HepG2 (cell line): ENCODE measurements at regions not wholly inside any gene's neighbourhood (a gene's known extent, or its start where the extent isn't known, plus 50 kb on each side); places are given as distances from the start of the nearest gene placed in this dataset.

Experiments used
- ATAC-seq: fragments of 200-7000 bp; cut with Tn5 transposase; 3 replicates; pipeline ENCODE4 v1.9.1; 2020; ENCODE audit warnings: mild to moderate bottlenecking, moderate library complexity
- BruUV-seq: library from RNA; stranded (reverse); fragments of 400-500 nt; replicated peaks from 2 replicates; lab custom pipeline; 2021; lab: Mats Ljungman, UMichigan
- CTCF ChIA-PET: fragments of 300-600 bp; formaldehyde crosslinking; extraction: SDS; loops from one replicate; lab custom pipeline; 2021; ENCODE audit warnings: low total read pairs, inconsistent platforms, low intra/inter-chr PET ratio; lab: Yijun Ruan, JAX
- POLR2A ChIA-PET: fragments of 350-600 bp; sonication (Branson Sonifier 250); formaldehyde crosslinking; loops from one replicate; lab custom pipeline; 2020; ENCODE audit warnings: antibody characterized with exemption, inconsistent platforms; lab: Yijun Ruan, JAX
- DNase-seq: peaks from one replicate; pipeline ENCODE4 v3.0.0-alpha.2; 2015; ENCODE audit warnings: low spot score
- FAIRE-seq: peaks from 3 replicates; lab custom pipeline; 2011; peaks lifted over from hg19 to GRCh38; lab: Jason Lieb, UNC
- H2AFZ ChIP-seq: one replicate; pipeline ENCODE4 v1.6.1; 2011; ENCODE audit warnings: low read length, inconsistent platforms
- H3K27ac ChIP-seq: fragments of 300-600 bp; 3 replicates; pipeline ENCODE4 v1.8.0; 2011; ENCODE audit warnings: mixed run types, mild to moderate bottlenecking, mixed read lengths, low read length, inconsistent platforms; ENCODE audit not compliant: insufficient read depth; ENCODE audit errors: extremely low read length
- H3K27me3 ChIP-seq, 2 experiments: fragments of 200-600 bp in 1 of 2; 2 replicates in 1 of 2; 3 replicates in 1 of 2; pipeline versions ENCODE4 v1.6.0 to v1.8.0; 2011; ENCODE audit warnings: low read length in 2 of 2, mild to moderate bottlenecking in 2 of 2, moderate library complexity in 2 of 2, inconsistent platforms in 1 of 2; ENCODE audit not compliant: insufficient read depth in 2 of 2, control insufficient read depth in 1 of 2
- H3K36me3 ChIP-seq, 2 experiments: fragments of 200-600 bp in 1 of 2; replicated peaks in 1 of 2; 2 replicates in 1 of 2; 3 replicates in 1 of 2; pipeline versions ENCODE4 v1.5.1 to v1.8.0; 2011; ENCODE audit warnings: low read length in 2 of 2, inconsistent platforms in 1 of 2; ENCODE audit not compliant: insufficient read depth in 2 of 2, control insufficient read depth in 1 of 2
- H3K4me1 ChIP-seq: 2 replicates; pipeline ENCODE4 v1.5.1; 2012; ENCODE audit warnings: low read length, inconsistent platforms; ENCODE audit not compliant: insufficient read depth
- H3K4me2 ChIP-seq: 2 replicates; pipeline ENCODE4 v1.6.0; 2011; ENCODE audit warnings: low read depth, low read length, inconsistent platforms
- H3K4me3 ChIP-seq, 3 experiments: fragments of 200-600 bp in 1 of 3; sonication (generic), shearing (Covaris generic) in 1 of 3; replicated peaks in 1 of 3; 2 replicates each; pipeline ENCODE4 v1.5.1; 2011 to 2016; ENCODE audit warnings: low read length in 3 of 3, inconsistent platforms in 2 of 3, low read depth in 2 of 3, mild to moderate bottlenecking in 2 of 3, control low read depth in 1 of 3, mixed read lengths in 1 of 3; ENCODE audit not compliant: insufficient read depth in 1 of 3
- H3K79me2 ChIP-seq: one replicate; pipeline ENCODE4 v1.6.1; 2011; ENCODE audit warnings: low read length, inconsistent platforms; ENCODE audit not compliant: insufficient read depth
- H3K9ac ChIP-seq: 2 replicates; pipeline ENCODE4 v1.6.0; 2011; ENCODE audit warnings: mild to moderate bottlenecking, low read depth, low read length, inconsistent platforms; ENCODE audit not compliant: insufficient read depth
- H3K9me3 ChIP-seq: 2 replicates; pipeline ENCODE4 v1.5.1; 2012; ENCODE audit warnings: mild to moderate bottlenecking, low read length
- H4K20me1 ChIP-seq: 2 replicates; pipeline ENCODE4 v1.6.0; 2011; ENCODE audit warnings: inconsistent platforms, mild to moderate bottlenecking, low read length, moderate library complexity; ENCODE audit not compliant: insufficient read depth
- KDM3A ChIP-seq: IDR thresholded peaks from 2 replicates; pipeline ENCODE4 v1.6.1; 2018; ENCODE audit warnings: low read depth, missing compliant biosample characterization
- MBD4 ChIP-seq: IDR thresholded peaks from 2 replicates; pipeline ENCODE4 v1.6.1; 2012; ENCODE audit warnings: low read length, inconsistent platforms, borderline replicate concordance
- PCBP1 ChIP-seq: fragments of 200-400 bp; formaldehyde crosslinking; IDR thresholded peaks from 2 replicates; pipeline ENCODE4 v1.6.1; 2017; ENCODE audit warnings: mild to moderate bottlenecking, low read depth, low read length, borderline replicate concordance
- REL ChIP-seq: sonication (generic); formaldehyde crosslinking; conservative IDR thresholded peaks from 2 replicates; pipeline ENCODE4 v1.8.0; 2022; ENCODE audit warnings: mild to moderate bottlenecking, missing genetic modification reagents, moderate library complexity
- SMAD3 ChIP-seq: sonication (generic); formaldehyde crosslinking; IDR thresholded peaks from 2 replicates; pipeline ENCODE4 v1.4.0; 2020; ENCODE audit warnings: missing genetic modification reagents
- XRCC5 ChIP-seq: fragments of 200-400 bp; formaldehyde crosslinking; optimal IDR thresholded peaks from 2 replicates; pipeline ENCODE3; 2017; ENCODE audit warnings: mild to moderate bottlenecking, low read length
- ZFX ChIP-seq: sonication (generic); formaldehyde crosslinking; IDR thresholded peaks from 2 replicates; pipeline ENCODE4 v1.4.0; 2020; ENCODE audit warnings: mild to moderate bottlenecking, low read depth, missing genetic modification reagents, moderate library complexity
- ZFY ChIP-seq: sonication (generic); formaldehyde crosslinking; IDR thresholded peaks from 2 replicates; pipeline ENCODE4 v1.4.0; 2020; ENCODE audit warnings: missing genetic modification reagents
- ZNF709 ChIP-seq: sonication (generic); formaldehyde crosslinking; IDR thresholded peaks from 2 replicates; pipeline ENCODE4 v1.5.0; 2020; ENCODE audit warnings: mild to moderate bottlenecking, missing genetic modification reagents
- ZSCAN22 ChIP-seq: sonication (generic); formaldehyde crosslinking; IDR thresholded peaks from 2 replicates; pipeline ENCODE4 v1.4.0; 2020; ENCODE audit warnings: mild to moderate bottlenecking, missing genetic modification reagents
- ZUFSP ChIP-seq: sonication (generic); formaldehyde crosslinking; IDR thresholded peaks from 2 replicates; pipeline ENCODE4 v1.9.0; 2021; ENCODE audit warnings: missing genetic modification reagents, mild to moderate bottlenecking, borderline replicate concordance
- WGBS: methylation state at CpG from one replicate; pipeline ENCODE4 v1.1.6; 2017; ENCODE audit warnings: low lambda C conversion rate; 5-methylcytosine and 5-hydroxymethylcytosine counted together
- in situ Hi-C: cut with HindIII; loops from 2 replicates; pipeline ENCODE4 v1.10.0; 2017; ENCODE audit warnings: low pct_unique_long_range_greater_than_20kb; ENCODE audit not compliant: extremely low pct_ligation_motif_present
- intact Hi-C: fragments of 100-400 bp; cut with micrococcal nuclease; formaldehyde crosslinking; loops from one replicate; pipeline ENCODE4 v1.10.0; 2022; ENCODE audit not compliant: unreplicated experiment
- TF ChIP-seq, protein P1 (sequence below): sonication (generic); formaldehyde crosslinking; IDR thresholded peaks from 2 replicates; pipeline ENCODE4 v1.9.0; 2021; ENCODE audit warnings: missing genetic modification reagents, borderline replicate concordance
- TF ChIP-seq, protein P2 (sequence below): sonication (generic); formaldehyde crosslinking; IDR thresholded peaks from 2 replicates; pipeline ENCODE4 v1.5.1; 2020; ENCODE audit warnings: mild to moderate bottlenecking, missing genetic modification reagents, borderline replicate concordance
- TF ChIP-seq, protein P3 (sequence below): IDR thresholded peaks from 2 replicates; pipeline ENCODE4 v1.6.1; 2016; ENCODE audit warnings: mild to moderate bottlenecking
- TF ChIP-seq, protein P4 (sequence below): sonication (generic); formaldehyde crosslinking; IDR thresholded peaks from 2 replicates; pipeline ENCODE4 v1.5.0; 2020; ENCODE audit warnings: missing genetic modification reagents

DNA sequence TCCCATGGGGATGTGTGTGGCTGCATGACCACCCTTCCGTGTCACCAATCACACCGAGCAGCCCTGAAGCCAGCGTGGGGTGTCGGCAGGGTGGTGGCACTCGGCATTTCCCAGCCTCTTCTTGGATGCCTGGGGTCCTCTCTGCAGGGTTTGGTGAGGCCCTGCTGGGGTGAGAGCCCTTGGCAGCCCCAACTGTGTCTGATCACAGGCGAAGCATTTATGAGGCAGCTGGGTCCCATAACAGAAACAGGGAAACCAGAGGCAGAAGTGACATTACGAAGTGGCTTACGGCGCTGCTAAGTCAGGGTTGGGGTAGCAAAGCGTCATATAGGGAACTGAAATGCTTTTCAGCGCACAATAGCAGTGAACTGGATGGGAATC, 92.3 kb upstream of the SEPTIN5 start:
- POLR2A ChIA-PET, result no interaction called here
- CTCF ChIA-PET, result no interaction called here
- H3K9me3 ChIP-seq, result no peaks in the 10 kb centered on the region
- TF ChIP-seq ZFX (CRISPR knock-in tag), result no peak
- no peak for TF ChIP-seq REL (CRISPR knock-in tag)
- TF ChIP-seq ZUFSP (CRISPR knock-in tag), result no peak
- TF ChIP-seq, protein P1, sequence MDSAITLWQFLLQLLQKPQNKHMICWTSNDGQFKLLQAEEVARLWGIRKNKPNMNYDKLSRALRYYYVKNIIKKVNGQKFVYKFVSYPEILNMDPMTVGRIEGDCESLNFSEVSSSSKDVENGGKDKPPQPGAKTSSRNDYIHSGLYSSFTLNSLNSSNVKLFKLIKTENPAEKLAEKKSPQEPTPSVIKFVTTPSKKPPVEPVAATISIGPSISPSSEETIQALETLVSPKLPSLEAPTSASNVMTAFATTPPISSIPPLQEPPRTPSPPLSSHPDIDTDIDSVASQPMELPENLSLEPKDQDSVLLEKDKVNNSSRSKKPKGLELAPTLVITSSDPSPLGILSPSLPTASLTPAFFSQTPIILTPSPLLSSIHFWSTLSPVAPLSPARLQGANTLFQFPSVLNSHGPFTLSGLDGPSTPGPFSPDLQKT (CRISPR knock-in tag), result no peak
- TF ChIP-seq SMAD3 (CRISPR knock-in tag), result no peak
- no peak for TF ChIP-seq ZNF709 (CRISPR knock-in tag)
- TF ChIP-seq XRCC5, result no peak
- no peak for TF ChIP-seq ZFY
- no peak for TF ChIP-seq ZSCAN22 (CRISPR knock-in tag)
- no peak for TF ChIP-seq KDM3A (CRISPR knock-in tag)
- TF ChIP-seq, protein P2, sequence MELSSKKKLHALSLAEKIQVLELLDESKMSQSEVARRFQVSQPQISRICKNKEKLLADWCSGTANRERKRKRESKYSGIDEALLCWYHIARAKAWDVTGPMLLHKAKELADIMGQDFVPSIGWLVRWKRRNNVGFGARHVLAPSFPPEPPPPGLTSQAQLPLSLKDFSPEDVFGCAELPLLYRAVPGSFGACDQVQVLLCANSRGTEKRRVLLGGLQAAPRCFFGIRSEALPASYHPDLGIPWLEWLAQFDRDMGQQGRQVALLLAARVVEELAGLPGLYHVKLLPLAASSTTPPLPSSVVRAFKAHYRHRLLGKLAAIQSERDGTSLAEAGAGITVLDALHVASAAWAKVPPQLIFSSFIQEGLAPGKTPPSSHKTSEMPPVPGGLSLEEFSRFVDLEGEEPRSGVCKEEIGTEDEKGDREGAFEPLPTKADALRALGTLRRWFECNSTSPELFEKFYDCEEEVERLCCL (CRISPR knock-in tag), result no peak
- TF ChIP-seq PCBP1, result no peak
- TF ChIP-seq MBD4, result no peak
- TF ChIP-seq, protein P3, sequence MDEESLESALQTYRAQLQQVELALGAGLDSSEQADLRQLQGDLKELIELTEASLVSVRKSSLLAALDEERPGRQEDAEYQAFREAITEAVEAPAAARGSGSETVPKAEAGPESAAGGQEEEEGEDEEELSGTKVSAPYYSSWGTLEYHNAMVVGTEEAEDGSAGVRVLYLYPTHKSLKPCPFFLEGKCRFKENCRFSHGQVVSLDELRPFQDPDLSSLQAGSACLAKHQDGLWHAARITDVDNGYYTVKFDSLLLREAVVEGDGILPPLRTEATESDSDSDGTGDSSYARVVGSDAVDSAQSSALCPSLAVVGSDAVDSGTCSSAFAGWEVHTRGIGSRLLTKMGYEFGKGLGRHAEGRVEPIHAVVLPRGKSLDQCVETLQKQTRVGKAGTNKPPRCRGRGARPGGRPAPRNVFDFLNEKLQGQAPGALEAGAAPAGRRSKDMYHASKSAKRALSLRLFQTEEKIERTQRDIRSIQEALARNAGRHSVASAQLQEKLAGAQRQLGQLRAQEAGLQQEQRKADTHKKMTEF (CRISPR knock-in tag), result no peak
- TF ChIP-seq, protein P4, sequence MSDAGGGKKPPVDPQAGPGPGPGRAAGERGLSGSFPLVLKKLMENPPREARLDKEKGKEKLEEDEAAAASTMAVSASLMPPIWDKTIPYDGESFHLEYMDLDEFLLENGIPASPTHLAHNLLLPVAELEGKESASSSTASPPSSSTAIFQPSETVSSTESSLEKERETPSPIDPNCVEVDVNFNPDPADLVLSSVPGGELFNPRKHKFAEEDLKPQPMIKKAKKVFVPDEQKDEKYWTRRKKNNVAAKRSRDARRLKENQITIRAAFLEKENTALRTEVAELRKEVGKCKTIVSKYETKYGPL (CRISPR knock-in tag), result no peak
- no peak overlapping the region for H2AFZ ChIP-seq
- no peaks in the 10 kb centered on the region for H4K20me1 ChIP-seq
- FAIRE-seq (no peak), ATAC-seq (no peak), DNase-seq (no peak)
- H3K27me3 ChIP-seq, result peaks cover 3 to 54% of the 10 kb centered on the region in 2 experiments; a peak in 3 of 5 replicates
- no peak overlapping the region for H3K9ac ChIP-seq
- no peaks in the 10 kb centered on the region for H3K79me2 ChIP-seq
- intact Hi-C loops, result no loop called here
- no peaks in the 10 kb centered on the region for H3K36me3 ChIP-seq
- no peak overlapping the region for H3K4me2 ChIP-seq
- in situ Hi-C loops, result no loop called here
- H3K4me3 ChIP-seq, result no peak overlapping the region
- BruUV-seq, result no TSS peak
- H3K27ac ChIP-seq, result no peak overlapping the region
- H3K4me1 ChIP-seq, result no peaks in the 10 kb centered on the region
- WGBS, result 55% methylated on average over 8 of the region's 11 CpGs
